ENCODE measurements at regions not wholly inside any gene's neighbourhood (a gene's known extent, or its start where the extent isn't known, plus 50 kb on each side); places are given as distances from the start of the nearest gene placed in this dataset.
"Not testable (repeated sequence)": the region's sequence is repeated elsewhere in the genome, so short reads cannot be mapped to it uniquely, and the experiment has no call there.

GRCh38 chrX:130467936-130468335, 66.1 kb downstream of the RBMX2 start:
- in situ Hi-C loops (cut with HindIII; ENCODE audit: low sequenced_read_pairs) = no loop called here
- TF ChIP-seq CTCF (IDR thresholded peaks at IDR 0.05; ENCODE audit: low read depth, low read length) = no peak
- no peak overlapping the region for H3K4me3 ChIP-seq (ENCODE audit: low read depth, low read length)
- no peak for DNase-seq (ENCODE audit: low read depth, low spot score)

- no peak for DNase-seq (ENCODE audit: low read depth, low spot score)
Observed at GRCh38 chrX:130468395-130468923, 66.7 kb downstream of the RBMX2 start.

GRCh38 chrX:130482871-130483270, 81.1 kb downstream of the RBMX2 start:
- in situ Hi-C loops (cut with HindIII; ENCODE audit: low sequenced_read_pairs) = no loop called here
- no peak for DNase-seq (ENCODE audit: low read depth, low spot score)
- H3K4me3 ChIP-seq (ENCODE audit: low read depth, low read length) = no peak overlapping the region
- TF ChIP-seq CTCF (IDR thresholded peaks at IDR 0.05; ENCODE audit: low read depth, low read length) = no peak

More at GRCh38 chrX:130468395-130468923, 66.7 kb downstream of the RBMX2 start:
- no peak for TF ChIP-seq CTCF (IDR thresholded peaks at IDR 0.05; ENCODE audit: low read depth, low read length)
- no peak overlapping the region for H3K4me3 ChIP-seq (ENCODE audit: low read depth, low read length)
- in situ Hi-C loops (cut with HindIII; ENCODE audit: low sequenced_read_pairs) = no loop called here

- TF ChIP-seq CTCF (IDR thresholded peaks at IDR 0.05; ENCODE audit: low read depth, low read length) = no peak
- DNase-seq (ENCODE audit: low read depth, low spot score) = no peak
- in situ Hi-C loops (cut with HindIII; ENCODE audit: low sequenced_read_pairs) = no loop called here
- H3K4me3 ChIP-seq (ENCODE audit: low read depth, low read length) = no peak overlapping the region
Observed at GRCh38 chrX:130485870-130486269, 84.1 kb downstream of the RBMX2 start.

GRCh38 chrX:130495502-130495901, 93.7 kb downstream of the RBMX2 start:
- H3K4me3 ChIP-seq (ENCODE audit: low read depth, low read length); DNase-seq (ENCODE audit: low read depth, low spot score); in situ Hi-C loops (cut with HindIII; ENCODE audit: low sequenced_read_pairs): not testable (repeated sequence)

GRCh38 chrX:130497531-130497930, 95.7 kb downstream of the RBMX2 start:
- in situ Hi-C loops (cut with HindIII; ENCODE audit: low sequenced_read_pairs) = no loop called here
- no peak for TF ChIP-seq CTCF (IDR thresholded peaks at IDR 0.05; ENCODE audit: low read depth, low read length)
- DNase-seq (ENCODE audit: low read depth, low spot score) = no peak
- no peak overlapping the region for H3K4me3 ChIP-seq (ENCODE audit: low read depth, low read length)

GRCh38 chrX:130498653-130499274, 97.0 kb downstream of the RBMX2 start:
- in situ Hi-C loops (cut with HindIII; ENCODE audit: low sequenced_read_pairs) = no loop called here
- DNase-seq (ENCODE audit: low read depth, low spot score) = no peak
- no peak for TF ChIP-seq CTCF (IDR thresholded peaks at IDR 0.05; ENCODE audit: low read depth, low read length)
- H3K4me3 ChIP-seq (ENCODE audit: low read depth, low read length) = no peak overlapping the region

All from astrocyte of the spinal cord (primary cell).